Activated naive CD4-positive, alpha-beta T cell treated with anti-CD3 and anti-CD28 coated beads for 36 hours (primary cell): ENCODE measurements at regions not wholly inside any gene's neighbourhood (a gene's known extent, or its start where the extent isn't known, plus 50 kb on each side); places are given as distances from the start of the nearest gene placed in this dataset.

Experiments used
- CTCF ChIA-PET: fragments of 350-600 bp; sonication (Branson Sonifier 250); formaldehyde crosslinking; loops from one replicate; lab custom pipeline; 2021; ENCODE audit warnings: antibody characterized with exemption; lab: Charles Lee
- DNase-seq: peaks from one replicate; pipeline ENCODE4 v3.0.0-alpha.2; 2020
- H3K27ac Mint-ChIP-seq: one replicate; pipeline ENCODE4 v1.8.0; 2021; ENCODE audit warnings: mild to moderate bottlenecking, mixed read lengths
- H3K27me3 Mint-ChIP-seq: one replicate; pipeline ENCODE4 v1.8.0; 2021; ENCODE audit warnings: low read depth, mixed read lengths
- H3K36me3 Mint-ChIP-seq: one replicate; pipeline ENCODE4 v1.8.0; 2021; ENCODE audit warnings: low read depth, mixed read lengths
- H3K4me1 Mint-ChIP-seq: one replicate; pipeline ENCODE4 v1.8.0; 2021; ENCODE audit warnings: low read depth, mixed read lengths
- H3K4me3 Mint-ChIP-seq: one replicate; pipeline ENCODE4 v1.8.0; 2021; ENCODE audit warnings: mild to moderate bottlenecking, moderate library complexity, mixed read lengths
- H3K9me3 Mint-ChIP-seq: one replicate; pipeline ENCODE4 v1.8.0; 2021; ENCODE audit warnings: mixed read lengths
- intact Hi-C: fragments of 100-400 bp; cut with micrococcal nuclease; formaldehyde crosslinking; loops from one replicate; pipeline ENCODE4 v1.15.1; 2023

DNA sequence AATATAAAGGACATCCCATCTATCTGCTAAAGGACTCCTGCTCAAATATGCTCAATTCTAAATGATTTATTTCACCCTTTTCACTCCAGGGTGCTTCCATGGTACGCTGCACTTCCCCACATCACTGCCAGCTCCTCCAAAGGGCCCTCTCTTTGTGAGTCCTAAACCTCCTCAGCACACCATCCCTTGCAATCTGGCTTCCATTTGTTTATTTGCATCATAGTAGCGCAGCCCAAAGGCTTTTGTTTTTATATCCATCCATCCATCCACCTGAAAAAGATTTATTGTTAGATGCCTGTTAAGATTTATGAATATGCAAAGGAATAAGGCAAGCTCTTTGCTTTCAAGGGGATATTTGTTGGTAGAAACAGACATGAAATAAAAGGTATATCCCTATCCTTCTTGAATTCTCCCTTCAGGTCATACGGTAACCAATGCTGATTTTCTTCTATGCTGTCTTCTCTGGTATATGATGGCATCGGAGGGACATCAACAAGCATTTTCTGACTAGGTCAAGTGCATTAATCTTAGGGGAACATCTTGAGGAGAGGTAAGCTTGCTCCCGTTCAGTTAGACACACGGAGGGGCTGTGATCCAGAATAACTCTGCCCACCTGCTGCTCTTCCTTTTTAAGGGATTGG lies 397.6 kb downstream of the LIG4 start:
- intact Hi-C loops, result no loop called here
- Mint-ChIP-seq H3K9me3 (peaks cover 1% of the 10 kb centered on the region), H3K27ac (no peak overlapping the region), H3K36me3 (no peaks in the 10 kb centered on the region), H3K4me3 (no peak overlapping the region), H3K27me3 (no peaks in the 10 kb centered on the region), H3K4me1 (no peaks in the 10 kb centered on the region)
- DNase-seq, result no peak
- CTCF ChIA-PET, result no interaction called here

DNA sequence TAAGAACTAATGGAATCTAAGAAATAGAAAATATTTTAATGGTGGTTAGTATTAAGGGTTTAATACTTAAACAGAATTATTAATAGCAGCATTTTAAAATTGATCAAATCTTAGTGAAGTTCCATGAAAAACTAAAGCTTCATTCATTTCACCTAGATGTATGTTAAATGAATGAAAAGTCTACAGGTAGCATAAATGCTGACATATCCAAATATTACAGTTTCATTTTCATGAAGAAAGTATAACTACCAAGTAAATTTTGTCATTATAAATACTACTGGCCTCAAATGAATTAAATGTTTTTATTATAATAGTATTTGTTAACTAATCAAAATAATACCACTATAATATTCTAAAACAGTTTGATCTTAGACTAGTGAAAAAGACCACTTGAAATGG lies 403.3 kb downstream of the LIG4 start:
- Mint-ChIP-seq H3K4me1 (no peaks in the 10 kb centered on the region), H3K36me3 (no peaks in the 10 kb centered on the region), H3K4me3 (no peak overlapping the region), H3K9me3 (peaks cover 1% of the 10 kb centered on the region), H3K27ac (no peak overlapping the region), H3K27me3 (no peaks in the 10 kb centered on the region)
- no peak for DNase-seq
- CTCF ChIA-PET, result interaction anchor here (1.4 kb wide), 1 partner anchor 13 kb away, joined by 3 read pairs; no protein-coding TSS in a partner anchor
- intact Hi-C loops, result no loop called here

- H3K36me3 Mint-ChIP-seq, result no peaks in the 10 kb centered on the region
- no peaks in the 10 kb centered on the region for H3K4me1 Mint-ChIP-seq
- intact Hi-C loops, result no loop called here
- H3K9me3 Mint-ChIP-seq, result peaks cover 1% of the 10 kb centered on the region
- no peak for DNase-seq
- H3K27ac Mint-ChIP-seq, result no peak overlapping the region
- CTCF ChIA-PET, result interaction anchor here (1.4 kb wide), 1 partner anchor 13 kb away, joined by 3 read pairs; no protein-coding TSS in a partner anchor
- H3K4me3 Mint-ChIP-seq, result no peak overlapping the region
- no peaks in the 10 kb centered on the region for H3K27me3 Mint-ChIP-seq
Observed at GRCh38 chr13:107811233-107812013, 403.9 kb downstream of the LIG4 start.

GRCh38 chr13:107809125-107809524 lies 406.2 kb downstream of the LIG4 start:
- Mint-ChIP-seq H3K4me3 (no peak overlapping the region), H3K27ac (no peak overlapping the region), H3K9me3 (peaks cover 1% of the 10 kb centered on the region), H3K36me3 (no peaks in the 10 kb centered on the region), H3K4me1 (no peaks in the 10 kb centered on the region), H3K27me3 (no peaks in the 10 kb centered on the region)
- DNase-seq, result no peak
- CTCF ChIA-PET, result no interaction called here
- intact Hi-C loops, result no loop called here

GRCh38 chr13:107808389-107808788 lies 406.9 kb downstream of the LIG4 start:
- H3K4me1 Mint-ChIP-seq, result no peaks in the 10 kb centered on the region
- DNase-seq, result no peak
- H3K4me3 Mint-ChIP-seq, result no peak overlapping the region
- intact Hi-C loops, result no loop called here
- no peaks in the 10 kb centered on the region for H3K36me3 Mint-ChIP-seq
- H3K27ac Mint-ChIP-seq, result no peak overlapping the region
- no peaks in the 10 kb centered on the region for H3K27me3 Mint-ChIP-seq
- CTCF ChIA-PET, result no interaction called here
- peaks cover 1% of the 10 kb centered on the region for H3K9me3 Mint-ChIP-seq

- CTCF ChIA-PET, result no interaction called here
- H3K36me3 Mint-ChIP-seq, result no peaks in the 10 kb centered on the region
- no peaks in the 10 kb centered on the region for H3K27me3 Mint-ChIP-seq
- no peaks in the 10 kb centered on the region for H3K4me1 Mint-ChIP-seq
- intact Hi-C loops, result no loop called here
- peaks cover 1% of the 10 kb centered on the region for H3K9me3 Mint-ChIP-seq
- no peak overlapping the region for H3K4me3 Mint-ChIP-seq
- DNase-seq, result no peak
- H3K27ac Mint-ChIP-seq, result no peak overlapping the region
Observed at GRCh38 chr13:107807306-107808073, 407.8 kb downstream of the LIG4 start.

- H3K9me3 Mint-ChIP-seq, result peaks cover 1% of the 10 kb centered on the region
- intact Hi-C loops, result no loop called here
- DNase-seq, result no peak
- H3K4me3 Mint-ChIP-seq, result no peak overlapping the region
- no peak overlapping the region for H3K27ac Mint-ChIP-seq
- H3K27me3 Mint-ChIP-seq, result no peaks in the 10 kb centered on the region
- no peaks in the 10 kb centered on the region for H3K4me1 Mint-ChIP-seq
- CTCF ChIA-PET, result no interaction called here
- H3K36me3 Mint-ChIP-seq, result no peaks in the 10 kb centered on the region
Observed at GRCh38 chr13:107806726-107807125, 408.6 kb downstream of the LIG4 start.

DNA sequence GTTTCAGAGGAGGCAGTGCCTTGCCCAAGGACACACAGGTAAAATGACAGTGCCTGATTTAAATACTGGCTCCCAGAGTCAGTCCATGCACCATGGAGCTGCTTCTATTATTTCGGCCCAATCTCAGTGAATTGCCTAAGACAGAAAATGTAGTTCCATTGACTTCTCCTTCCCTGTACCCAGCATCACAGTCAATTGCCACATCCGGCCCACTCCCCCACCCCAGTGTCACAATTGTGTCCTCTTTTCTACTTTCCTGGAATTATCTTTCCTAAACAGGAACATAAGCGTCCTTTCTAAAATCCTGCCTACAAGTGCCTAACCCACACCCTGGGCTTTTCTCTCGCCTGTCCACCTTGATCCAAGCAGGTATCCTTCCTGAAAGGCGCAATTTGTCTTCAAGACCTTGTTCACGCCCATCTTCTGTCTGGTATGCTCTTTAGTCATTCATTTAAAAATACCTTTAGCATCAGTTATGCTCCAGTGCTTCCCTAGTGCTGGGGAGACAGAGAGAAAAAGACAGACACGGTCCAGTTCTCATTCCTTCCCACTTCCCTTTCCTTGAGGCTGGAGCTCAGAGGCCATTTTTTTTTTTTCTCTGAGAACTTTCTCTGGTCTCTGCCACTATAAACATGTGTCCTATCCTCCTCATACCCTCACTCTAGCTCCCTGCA lies 411.4 kb downstream of the LIG4 start:
- Mint-ChIP-seq H3K9me3 (peaks cover 1% of the 10 kb centered on the region), H3K4me3 (no peak overlapping the region), H3K27ac (no peak overlapping the region), H3K36me3 (no peaks in the 10 kb centered on the region), H3K4me1 (no peaks in the 10 kb centered on the region), H3K27me3 (no peaks in the 10 kb centered on the region)
- intact Hi-C loops, result no loop called here
- CTCF ChIA-PET, result no interaction called here
- DNase-seq, result no peak

DNA sequence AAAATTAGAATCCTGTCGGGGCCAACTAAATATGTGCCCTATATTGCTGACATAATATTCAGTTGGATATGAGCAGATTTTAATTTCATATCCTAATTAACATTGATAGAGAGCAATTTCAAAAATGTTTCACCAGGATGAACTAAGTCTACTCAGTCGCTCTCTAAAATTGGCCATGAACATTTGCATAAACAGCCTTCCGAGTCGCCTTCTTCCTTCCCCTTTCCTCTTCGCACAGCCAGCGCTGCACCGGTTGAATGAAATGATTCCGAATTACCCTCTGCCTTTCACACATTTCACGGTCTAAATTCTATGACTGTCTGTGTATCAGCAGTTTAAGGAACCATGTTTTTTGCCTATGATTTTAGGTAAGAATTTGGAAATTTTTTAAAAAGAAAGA lies 413.7 kb downstream of the LIG4 start:
- Mint-ChIP-seq H3K36me3 (no peaks in the 10 kb centered on the region), H3K9me3 (peaks cover 4% of the 10 kb centered on the region), H3K4me3 (no peak overlapping the region), H3K27me3 (no peaks in the 10 kb centered on the region), H3K27ac (no peak overlapping the region), H3K4me1 (no peaks in the 10 kb centered on the region)
- CTCF ChIA-PET, result no interaction called here
- no peak for DNase-seq
- intact Hi-C loops, result no loop called here

DNA sequence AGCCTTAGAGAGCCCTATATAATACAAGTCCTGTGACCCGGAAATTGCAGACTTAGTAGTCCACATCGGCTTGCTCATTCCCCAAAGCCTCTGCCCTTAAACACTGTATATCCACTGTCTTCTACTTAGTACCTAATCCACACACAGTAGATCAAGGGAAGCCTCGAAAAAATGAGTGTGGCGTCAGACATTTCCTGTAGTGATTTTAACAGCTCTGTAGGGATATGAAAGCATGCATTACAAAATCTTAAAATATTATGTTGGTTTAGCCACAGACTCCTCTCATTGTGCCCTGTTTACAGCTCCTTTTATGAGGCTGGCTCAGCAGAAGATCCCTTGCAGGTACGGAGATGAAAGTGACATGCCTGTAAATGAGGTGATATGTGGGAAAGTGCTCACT lies 416.3 kb downstream of the LIG4 start:
- peaks cover 5% of the 10 kb centered on the region for H3K9me3 Mint-ChIP-seq
- no peak overlapping the region for H3K4me3 Mint-ChIP-seq
- no peaks in the 10 kb centered on the region for H3K27me3 Mint-ChIP-seq
- H3K36me3 Mint-ChIP-seq, result no peaks in the 10 kb centered on the region
- CTCF ChIA-PET, result no interaction called here
- H3K4me1 Mint-ChIP-seq, result no peaks in the 10 kb centered on the region
- DNase-seq, result no peak
- no peak overlapping the region for H3K27ac Mint-ChIP-seq
- intact Hi-C loops, result no loop called here

- intact Hi-C loops, result no loop called here
- H3K27ac Mint-ChIP-seq, result no peak overlapping the region
- H3K36me3 Mint-ChIP-seq, result no peaks in the 10 kb centered on the region
- H3K27me3 Mint-ChIP-seq, result no peaks in the 10 kb centered on the region
- H3K9me3 Mint-ChIP-seq, result peaks cover 3% of the 10 kb centered on the region
- H3K4me1 Mint-ChIP-seq, result no peaks in the 10 kb centered on the region
- DNase-seq, result no peak
- CTCF ChIA-PET, result interaction anchor here (0.6 kb wide), 1 partner anchor 188 kb away, joined by 4 read pairs; no protein-coding TSS in a partner anchor
- H3K4me3 Mint-ChIP-seq, result no peak overlapping the region
Observed at GRCh38 chr13:107790397-107790796, 424.9 kb downstream of the LIG4 start.

DNA sequence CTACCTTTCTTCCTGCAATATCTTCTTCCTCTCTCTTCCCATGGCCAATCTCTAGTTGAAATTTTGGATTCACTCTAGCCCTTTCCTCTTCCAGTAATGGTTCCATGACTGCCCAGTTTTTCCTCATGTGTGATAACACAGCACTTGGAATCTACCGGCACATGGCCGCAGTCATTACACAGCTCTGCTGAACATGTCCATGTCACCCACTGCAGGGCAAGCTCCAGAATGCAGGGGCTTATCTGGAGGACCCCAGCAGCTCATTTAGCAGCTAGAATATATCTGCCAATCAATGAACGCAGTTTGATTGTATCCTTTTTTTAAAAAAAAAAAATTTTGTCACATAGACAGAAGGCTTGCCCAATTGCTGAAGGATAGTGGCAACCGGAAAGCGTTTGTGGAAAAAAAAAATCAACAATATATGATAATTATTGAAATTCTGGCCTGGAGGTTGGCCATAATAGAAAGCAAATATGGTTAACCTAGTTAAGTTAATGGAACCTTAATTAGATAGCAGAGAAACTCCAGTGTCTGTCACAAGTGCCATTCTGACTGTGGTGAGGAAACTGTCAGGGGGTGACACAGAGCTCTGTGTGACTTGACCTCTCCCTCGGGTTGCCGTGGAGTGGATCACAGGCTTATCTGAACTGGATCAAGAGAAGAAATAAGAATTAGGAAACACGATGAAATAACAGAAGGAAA lies 426.7 kb downstream of the LIG4 start:
- H3K4me3 Mint-ChIP-seq, result no peak overlapping the region
- no peaks in the 10 kb centered on the region for H3K36me3 Mint-ChIP-seq
- H3K4me1 Mint-ChIP-seq, result no peaks in the 10 kb centered on the region
- H3K27me3 Mint-ChIP-seq, result no peaks in the 10 kb centered on the region
- intact Hi-C loops, result no loop called here
- no peak overlapping the region for H3K27ac Mint-ChIP-seq
- peaks cover 8% of the 10 kb centered on the region for H3K9me3 Mint-ChIP-seq
- CTCF ChIA-PET, result no interaction called here
- no peak for DNase-seq
